ENCODE measurements at regions not wholly inside any gene's neighbourhood (a gene's known extent, or its start where the extent isn't known, plus 50 kb on each side); places are given as distances from the start of the nearest gene placed in this dataset.

DNA sequence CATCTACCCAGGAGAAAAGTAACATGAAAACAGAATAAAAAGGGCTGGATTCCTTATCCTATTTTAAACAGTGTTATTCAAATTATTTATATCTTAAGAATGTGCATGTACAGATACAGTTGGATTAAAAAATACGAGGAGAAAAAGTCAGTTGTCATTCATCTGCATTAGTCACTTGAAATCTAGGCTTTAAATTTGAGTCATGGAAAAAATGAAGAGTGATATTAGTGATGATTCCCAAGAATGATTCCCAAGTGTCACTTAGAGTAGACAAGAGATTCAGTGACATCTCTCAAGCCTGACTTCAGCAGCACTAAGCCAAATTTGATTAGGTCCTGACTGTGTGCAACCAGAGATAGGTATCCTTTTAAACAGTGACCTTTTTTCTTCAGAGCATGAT lies 394.2 kb downstream of the IRS1 start:
- H3K9me3 ChIP-seq (ENCODE audit: control insufficient read depth in 2 of 3, insufficient read depth in 1 of 3, low read length in 3 of 3), result no peaks in the 10 kb centered on the region
- TF ChIP-seq, protein P1, sequence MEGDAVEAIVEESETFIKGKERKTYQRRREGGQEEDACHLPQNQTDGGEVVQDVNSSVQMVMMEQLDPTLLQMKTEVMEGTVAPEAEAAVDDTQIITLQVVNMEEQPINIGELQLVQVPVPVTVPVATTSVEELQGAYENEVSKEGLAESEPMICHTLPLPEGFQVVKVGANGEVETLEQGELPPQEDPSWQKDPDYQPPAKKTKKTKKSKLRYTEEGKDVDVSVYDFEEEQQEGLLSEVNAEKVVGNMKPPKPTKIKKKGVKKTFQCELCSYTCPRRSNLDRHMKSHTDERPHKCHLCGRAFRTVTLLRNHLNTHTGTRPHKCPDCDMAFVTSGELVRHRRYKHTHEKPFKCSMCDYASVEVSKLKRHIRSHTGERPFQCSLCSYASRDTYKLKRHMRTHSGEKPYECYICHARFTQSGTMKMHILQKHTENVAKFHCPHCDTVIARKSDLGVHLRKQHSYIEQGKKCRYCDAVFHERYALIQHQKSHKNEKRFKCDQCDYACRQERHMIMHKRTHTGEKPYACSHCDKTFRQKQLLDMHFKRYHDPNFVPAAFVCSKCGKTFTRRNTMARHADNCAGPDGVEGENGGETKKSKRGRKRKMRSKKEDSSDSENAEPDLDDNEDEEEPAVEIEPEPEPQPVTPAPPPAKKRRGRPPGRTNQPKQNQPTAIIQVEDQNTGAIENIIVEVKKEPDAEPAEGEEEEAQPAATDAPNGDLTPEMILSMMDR (IDR thresholded peaks at IDR 0.05; ENCODE audit: borderline replicate concordance, extremely low read depth, insufficient read depth), result no peak
- no peak overlapping the region for H3K27ac ChIP-seq (ENCODE audit: low read depth in 2 of 2, low read length in 2 of 2)
- no peak overlapping the region for H3K4me3 ChIP-seq (ENCODE audit: low read length in 3 of 3)
- H3K36me3 ChIP-seq (ENCODE audit: control insufficient read depth in 2 of 3, insufficient read depth in 3 of 3, low read length in 3 of 3), result no peaks in the 10 kb centered on the region
- intact Hi-C loops (cut with DNase I), result no loop called here
- no peak overlapping the region for H3K9ac ChIP-seq (ENCODE audit: low read length in 3 of 3)
- no peaks in the 10 kb centered on the region for H3K27me3 ChIP-seq (ENCODE audit: control insufficient read depth, insufficient read depth, low read length)
- no peaks in the 10 kb centered on the region for H3K4me1 ChIP-seq (ENCODE audit: control insufficient read depth in 2 of 3, insufficient read depth in 2 of 3, low read depth in 1 of 3, low read length in 3 of 3)
- no peak for DNase-seq
- no peak for FAIRE-seq

DNA sequence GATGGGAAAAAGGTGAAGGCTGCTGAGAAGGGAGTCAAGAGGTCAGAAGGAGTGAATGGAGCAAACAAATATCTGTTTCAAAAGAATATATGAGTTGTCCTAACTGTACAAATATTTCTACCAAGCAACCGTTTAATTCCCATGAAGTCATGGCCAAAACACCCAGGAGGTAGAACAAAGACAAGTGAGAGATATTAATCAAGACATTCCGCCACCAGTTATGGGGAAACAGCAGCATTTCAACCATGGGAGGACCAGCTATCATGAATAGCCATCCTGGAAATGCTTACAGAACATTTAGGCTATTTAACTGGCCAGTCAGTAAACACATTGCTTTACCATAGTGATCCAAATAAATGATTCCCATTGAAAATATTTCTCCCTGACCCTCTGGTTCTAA lies 396.3 kb downstream of the IRS1 start:
- FAIRE-seq, result no peak
- DNase-seq, result no peak
- no peak overlapping the region for H3K27ac ChIP-seq (ENCODE audit: low read depth in 2 of 2, low read length in 2 of 2)

DNA sequence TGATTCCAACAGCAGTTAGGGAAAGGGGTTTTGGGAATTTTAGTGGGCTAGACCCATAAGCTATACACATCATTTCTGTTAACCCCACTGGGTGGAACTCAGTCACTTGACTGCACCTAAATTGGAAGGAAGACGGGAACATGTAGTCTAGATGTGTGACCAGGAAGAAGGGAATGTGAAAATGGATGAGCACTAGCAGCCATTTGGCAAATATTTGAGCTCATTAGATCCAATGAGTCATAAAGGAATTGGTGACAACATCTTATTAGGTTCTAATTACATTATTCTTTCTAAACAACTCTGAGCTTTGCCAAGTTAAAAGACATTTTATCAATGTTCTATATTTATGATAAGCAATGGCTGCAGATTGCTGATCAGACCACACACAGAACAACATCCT lies 400.6 kb downstream of the IRS1 start:
- TF ChIP-seq, protein P1 (IDR thresholded peaks at IDR 0.05; ENCODE audit: borderline replicate concordance, extremely low read depth, insufficient read depth), result no peak
- Histone ChIP-seq H3K9me3 (ENCODE audit: control insufficient read depth in 2 of 3, insufficient read depth in 1 of 3, low read length in 3 of 3) (no peaks in the 10 kb centered on the region), H3K36me3 (ENCODE audit: control insufficient read depth in 2 of 3, insufficient read depth in 3 of 3, low read length in 3 of 3) (no peaks in the 10 kb centered on the region), H3K4me3 (ENCODE audit: low read length in 3 of 3) (no peak overlapping the region), H3K4me1 (ENCODE audit: control insufficient read depth in 2 of 3, insufficient read depth in 2 of 3, low read depth in 1 of 3, low read length in 3 of 3) (no peaks in the 10 kb centered on the region), H3K27ac (ENCODE audit: low read depth in 2 of 2, low read length in 2 of 2) (no peak overlapping the region), H3K9ac (ENCODE audit: low read length in 3 of 3) (no peak overlapping the region), H3K27me3 (ENCODE audit: control insufficient read depth, insufficient read depth, low read length) (no peaks in the 10 kb centered on the region)
- intact Hi-C loops (cut with DNase I), result no loop called here
- FAIRE-seq (no peak), DNase-seq (no peak)

More for the DNA sequence above, 396.3 kb downstream of the IRS1 start:
- Histone ChIP-seq H3K9me3 (ENCODE audit: control insufficient read depth in 2 of 3, insufficient read depth in 1 of 3, low read length in 3 of 3) (no peaks in the 10 kb centered on the region), H3K4me3 (ENCODE audit: low read length in 3 of 3) (no peak overlapping the region), H3K4me1 (ENCODE audit: control insufficient read depth in 2 of 3, insufficient read depth in 2 of 3, low read depth in 1 of 3, low read length in 3 of 3) (no peaks in the 10 kb centered on the region), H3K9ac (ENCODE audit: low read length in 3 of 3) (no peak overlapping the region), H3K36me3 (ENCODE audit: control insufficient read depth in 2 of 3, insufficient read depth in 3 of 3, low read length in 3 of 3) (no peaks in the 10 kb centered on the region), H3K27me3 (ENCODE audit: control insufficient read depth, insufficient read depth, low read length) (no peaks in the 10 kb centered on the region)
- TF ChIP-seq, protein P1 (IDR thresholded peaks at IDR 0.05; ENCODE audit: borderline replicate concordance, extremely low read depth, insufficient read depth), result no peak
- intact Hi-C loops (cut with DNase I), result no loop called here

DNA sequence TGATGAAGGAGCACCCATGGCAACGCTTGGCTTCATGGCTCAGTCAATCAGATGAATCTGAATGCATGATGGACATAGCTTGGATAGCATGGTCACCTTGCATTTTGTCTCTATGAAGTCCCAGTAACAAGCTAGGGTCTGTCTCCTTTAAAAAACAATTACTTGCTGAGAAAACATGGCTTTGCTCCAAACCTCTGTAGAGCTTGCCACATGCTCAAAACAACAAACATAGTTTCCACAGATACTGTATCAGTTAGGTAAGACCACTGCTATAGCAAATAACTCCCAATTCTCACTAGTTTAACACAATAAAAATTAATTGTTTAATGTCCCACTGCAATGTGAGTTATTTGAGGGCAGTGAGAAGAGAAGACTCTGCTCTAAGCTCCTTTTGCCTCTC lies 401.0 kb downstream of the IRS1 start:
- Histone ChIP-seq H3K9ac (ENCODE audit: low read length in 3 of 3) (no peak overlapping the region), H3K9me3 (ENCODE audit: control insufficient read depth in 2 of 3, insufficient read depth in 1 of 3, low read length in 3 of 3) (no peaks in the 10 kb centered on the region), H3K4me3 (ENCODE audit: low read length in 3 of 3) (no peak overlapping the region), H3K27me3 (ENCODE audit: control insufficient read depth, insufficient read depth, low read length) (no peaks in the 10 kb centered on the region), H3K36me3 (ENCODE audit: control insufficient read depth in 2 of 3, insufficient read depth in 3 of 3, low read length in 3 of 3) (no peaks in the 10 kb centered on the region), H3K27ac (ENCODE audit: low read depth in 2 of 2, low read length in 2 of 2) (no peak overlapping the region), H3K4me1 (ENCODE audit: control insufficient read depth in 2 of 3, insufficient read depth in 2 of 3, low read depth in 1 of 3, low read length in 3 of 3) (no peaks in the 10 kb centered on the region)
- FAIRE-seq (no peak), DNase-seq (peak in 1 of 5 donors; percentile 37)
- TF ChIP-seq, protein P1 (IDR thresholded peaks at IDR 0.05; ENCODE audit: borderline replicate concordance, extremely low read depth, insufficient read depth), result no peak
- intact Hi-C loops (cut with DNase I), result no loop called here
